WTC11 (cell line): ENCODE measurements at regions not wholly inside any gene's neighbourhood (a gene's known extent, or its start where the extent isn't known, plus 50 kb on each side); places are given as distances from the start of the nearest gene placed in this dataset.
"Not testable (repeated sequence)": the region's sequence is repeated elsewhere in the genome, so short reads cannot be mapped to it uniquely, and the experiment has no call there.

Source experiments
- ATAC-seq: fragments of 200-7000 bp; cut with Tn5 transposase; 2 replicates; pipeline ENCODE4 v1.10.0; 2021; ENCODE audit warnings: mild to moderate bottlenecking, moderate library complexity
- CTCF ChIA-PET: fragments of 300-600 bp; sonication (Branson Sonifier 250); formaldehyde crosslinking; loops from one replicate; lab custom pipeline; 2021; ENCODE audit warnings: antibody characterized with exemption; lab: Charles Lee
- POLR2A ChIA-PET: fragments of 350-600 bp; sonication (Branson Sonifier 250); formaldehyde crosslinking; loops from one replicate; lab custom pipeline; 2021; ENCODE audit warnings: antibody characterized with exemption; lab: Charles Lee
- DNase-seq: peaks from one replicate; pipeline ENCODE4 v3.0.0; 2021; ENCODE audit warnings: low spot score
- H3K27ac Mint-ChIP-seq: 2 replicates; pipeline ENCODE4 v1.8.0; 2021; ENCODE audit warnings: mixed read lengths
- H3K27me3 Mint-ChIP-seq: 2 replicates; pipeline ENCODE4 v1.8.0; 2021; ENCODE audit warnings: low read depth, mild to moderate bottlenecking, moderate library complexity, mixed read lengths
- H3K36me3 Mint-ChIP-seq: 2 replicates; pipeline ENCODE4 v1.8.0; 2021; ENCODE audit warnings: mixed read lengths
- H3K4me1 Mint-ChIP-seq: 2 replicates; pipeline ENCODE4 v1.8.0; 2022; ENCODE audit warnings: mixed read lengths
- H3K4me3 Mint-ChIP-seq: 2 replicates; pipeline ENCODE4 v1.8.0; 2021; ENCODE audit warnings: mild to moderate bottlenecking, moderate library complexity, mixed read lengths
- H3K9me3 Mint-ChIP-seq: 2 replicates; pipeline ENCODE4 v1.8.0; 2021; ENCODE audit warnings: mixed read lengths
- CREM ChIP-seq: sonication (generic); formaldehyde crosslinking; IDR thresholded peaks from 2 replicates; pipeline ENCODE4 v1.8.1; 2022; ENCODE audit warnings: mild to moderate bottlenecking, missing genetic modification reagents, moderate library complexity
- E2F5 ChIP-seq: sonication (generic); formaldehyde crosslinking; IDR thresholded peaks from 2 replicates; pipeline ENCODE4 v1.8.1; 2022; ENCODE audit warnings: mild to moderate bottlenecking, moderate library complexity, missing genetic modification reagents
- ELF4 ChIP-seq: sonication (generic); formaldehyde crosslinking; IDR thresholded peaks from 2 replicates; pipeline ENCODE4 v1.8.1; 2022; ENCODE audit warnings: low read depth, mild to moderate bottlenecking, moderate library complexity, missing genetic modification reagents
- FOXP4 ChIP-seq: sonication (generic); formaldehyde crosslinking; IDR thresholded peaks from 2 replicates; pipeline ENCODE4 v1.8.0; 2022; ENCODE audit warnings: mild to moderate bottlenecking, missing genetic modification reagents
- GTF2I ChIP-seq: fragments of 250-450 bp; sonication (Bioruptor Pico); conservative IDR thresholded peaks from 2 replicates; pipeline ENCODE4 v1.4.0; 2021; ENCODE audit warnings: mild to moderate bottlenecking
- MLX ChIP-seq: sonication (generic); formaldehyde crosslinking; IDR thresholded peaks from 2 replicates; pipeline ENCODE4 v1.8.1; 2023; ENCODE audit warnings: mild to moderate bottlenecking, missing genetic modification reagents, moderate library complexity
- MXD4 ChIP-seq: fragments of 250-450 bp; sonication (Bioruptor Pico); IDR thresholded peaks from 2 replicates; pipeline ENCODE4 v1.8.0; 2021; ENCODE audit warnings: mild to moderate bottlenecking, moderate library complexity, borderline replicate concordance
- NFATC4 ChIP-seq: fragments of 250-450 bp; sonication (Bioruptor Pico); IDR thresholded peaks from 2 replicates; pipeline ENCODE4 v1.9.0; 2021; ENCODE audit warnings: mild to moderate bottlenecking
- NFE2L1 ChIP-seq: sonication (generic); formaldehyde crosslinking; IDR thresholded peaks from 2 replicates; pipeline ENCODE4 v1.8.1; 2023; ENCODE audit warnings: missing genetic modification reagents
- SP1 ChIP-seq: sonication (generic); formaldehyde crosslinking; conservative IDR thresholded peaks from 2 replicates; pipeline ENCODE4 v1.8.1; 2022; ENCODE audit warnings: missing genetic modification reagents
- STAT6 ChIP-seq: sonication (generic); formaldehyde crosslinking; conservative IDR thresholded peaks from 2 replicates; pipeline ENCODE4 v1.8.1; 2023; ENCODE audit warnings: mild to moderate bottlenecking, low read depth, missing genetic modification reagents, moderate library complexity
- ZNF121 ChIP-seq: sonication (generic); formaldehyde crosslinking; IDR thresholded peaks from 2 replicates; pipeline ENCODE4 v1.8.0; 2023; ENCODE audit warnings: missing genetic modification reagents
- ZNF263 ChIP-seq: sonication (generic); formaldehyde crosslinking; IDR thresholded peaks from 2 replicates; pipeline ENCODE4 v1.8.1; 2022; ENCODE audit warnings: low read depth, mild to moderate bottlenecking, moderate library complexity, missing genetic modification reagents
- ZNF416 ChIP-seq: fragments of 250-450 bp; sonication (Bioruptor Pico); IDR thresholded peaks from 2 replicates; pipeline ENCODE4 v1.9.0; 2021; ENCODE audit warnings: mild to moderate bottlenecking, inconsistent platforms
- ZNF423 ChIP-seq: fragments of 250-450 bp; sonication (Bioruptor Pico); IDR thresholded peaks from 2 replicates; pipeline ENCODE4 v2.1.2; 2022; ENCODE audit warnings: mild to moderate bottlenecking, moderate library complexity
- ZNF425 ChIP-seq: fragments of 250-450 bp; sonication (Bioruptor Pico); conservative IDR thresholded peaks from 2 replicates; pipeline ENCODE4 v1.9.0; 2021; ENCODE audit warnings: mild to moderate bottlenecking
- TF ChIP-seq, protein P1 (sequence below): fragments of 250-450 bp; sonication (Bioruptor Pico); IDR thresholded peaks from 2 replicates; pipeline ENCODE4 v2.1.2; 2022; ENCODE audit warnings: mild to moderate bottlenecking, moderate library complexity

DNA sequence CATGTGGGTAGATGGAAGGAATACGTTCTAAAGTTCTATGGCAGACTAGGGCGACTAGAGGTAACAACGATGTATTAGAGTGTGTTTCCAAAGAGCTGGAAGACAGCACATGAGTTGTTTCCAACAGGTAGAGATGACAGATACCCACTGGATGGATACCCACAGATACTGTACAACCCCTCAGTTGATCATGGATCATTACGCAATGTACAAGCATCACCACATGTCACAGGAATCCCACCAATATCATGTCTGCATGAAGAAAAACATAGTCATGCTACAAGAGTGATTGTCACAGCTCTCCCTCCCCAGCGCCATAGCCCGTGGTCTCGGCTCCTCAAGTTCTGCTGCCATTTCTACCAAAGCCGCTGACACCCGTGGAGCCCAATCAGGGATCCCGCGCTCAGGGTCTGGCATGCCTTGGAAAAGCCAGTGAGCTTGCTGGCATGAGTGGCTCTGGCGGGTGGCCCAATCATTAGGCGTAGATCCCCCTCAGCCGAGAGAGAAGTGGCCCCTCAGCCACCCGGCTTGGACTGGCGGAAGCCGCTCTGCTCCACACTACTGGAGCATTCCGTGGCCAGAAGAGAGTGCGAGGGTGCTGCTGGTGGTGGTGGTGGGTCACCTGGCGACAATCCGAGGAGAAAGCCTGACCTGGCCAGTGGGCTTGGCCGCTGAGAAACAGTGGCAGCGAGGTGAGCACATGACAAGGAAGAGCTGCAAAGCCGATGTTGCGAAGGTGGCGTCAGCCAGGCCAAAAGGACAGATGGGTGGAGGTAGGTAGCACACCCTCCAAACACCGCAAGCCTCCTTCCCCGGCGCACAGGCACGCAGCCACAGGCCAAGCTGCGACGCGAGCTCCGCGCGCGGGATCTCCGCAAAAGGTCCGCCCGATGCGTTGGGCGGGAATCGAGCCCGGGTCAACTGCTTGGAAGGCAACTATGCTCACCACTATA, 65.7 kb upstream of the FCGR2A start (continued):
- TF ChIP-seq ZNF263 (CRISPR knock-in tag) = no peak
- no peak for TF ChIP-seq ZNF425 (CRISPR knock-in tag)
- TF ChIP-seq ZNF423 = no peak
- no peak for TF ChIP-seq CREM (CRISPR knock-in tag)
- no peak for TF ChIP-seq GTF2I (CRISPR knock-in tag)
- TF ChIP-seq FOXP4 = peak; percentile 43; the same call in 1 of the 2 replicates
- TF ChIP-seq ZNF416 (CRISPR knock-in tag) = no peak
- no peak for TF ChIP-seq NFATC4 (CRISPR knock-in tag)
- 0 out of 2 replicates have a peak, but pooled peaks have one; percentile 8 for TF ChIP-seq NFE2L1
- no peak for TF ChIP-seq MXD4
- TF ChIP-seq MLX (CRISPR knock-in tag) = no peak
- TF ChIP-seq E2F5 (CRISPR knock-in tag) = no peak
- no peak; the same call in 1 of the 2 replicates for TF ChIP-seq SP1 (CRISPR knock-in tag)
- TF ChIP-seq ZNF121 (CRISPR knock-in tag) = peak; percentile 22; the same call in 1 of the 2 replicates
- no peak for TF ChIP-seq STAT6 (CRISPR knock-in tag)
- TF ChIP-seq ELF4 (CRISPR knock-in tag) = no peak
- TF ChIP-seq, protein P1, sequence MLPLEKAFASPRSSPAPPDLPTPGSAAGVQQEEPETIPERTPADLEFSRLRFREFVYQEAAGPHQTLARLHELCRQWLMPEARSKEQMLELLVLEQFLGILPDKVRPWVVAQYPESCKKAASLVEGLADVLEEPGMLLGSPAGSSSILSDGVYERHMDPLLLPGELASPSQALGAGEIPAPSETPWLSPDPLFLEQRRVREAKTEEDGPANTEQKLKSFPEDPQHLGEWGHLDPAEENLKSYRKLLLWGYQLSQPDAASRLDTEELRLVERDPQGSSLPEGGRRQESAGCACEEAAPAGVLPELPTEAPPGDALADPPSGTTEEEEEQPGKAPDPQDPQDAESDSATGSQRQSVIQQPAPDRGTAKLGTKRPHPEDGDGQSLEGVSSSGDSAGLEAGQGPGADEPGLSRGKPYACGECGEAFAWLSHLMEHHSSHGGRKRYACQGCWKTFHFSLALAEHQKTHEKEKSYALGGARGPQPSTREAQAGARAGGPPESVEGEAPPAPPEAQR (CRISPR knock-in tag) = no peak
- TF ChIP-seq, all 79 proteins: peak for 13

DNA sequence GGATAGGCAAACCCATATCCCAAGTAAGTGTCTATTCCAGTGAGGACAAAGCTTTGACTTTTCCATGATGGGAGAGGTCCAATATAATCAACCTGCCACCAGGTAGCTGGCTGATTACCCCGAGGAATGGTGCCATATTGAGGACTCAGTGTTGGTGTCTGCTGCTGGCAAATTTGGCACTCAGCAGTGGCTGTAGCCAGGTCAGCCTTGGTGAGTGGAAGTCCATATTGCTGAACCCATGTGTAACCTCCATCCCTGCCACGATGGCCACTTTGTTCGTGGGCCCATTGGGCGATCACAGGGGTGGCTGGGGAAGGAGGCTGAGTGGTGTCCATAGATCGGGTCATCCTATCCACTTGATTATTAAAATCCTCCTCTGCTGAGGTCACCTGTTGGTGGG, 65.5 kb upstream of the CFAP126 start:
- H3K27ac Mint-ChIP-seq, H3K9me3 Mint-ChIP-seq, POLR2A ChIA-PET, DNase-seq, CTCF ChIA-PET, H3K4me1 Mint-ChIP-seq, H3K4me3 Mint-ChIP-seq, H3K36me3 Mint-ChIP-seq, ATAC-seq: not testable (repeated sequence)
- H3K27me3 Mint-ChIP-seq = peaks cover 90% of the 10 kb centered on the region
